HCT116 (cell line): ENCODE measurements at regions not wholly inside any gene's neighbourhood (a gene's known extent, or its start where the extent isn't known, plus 50 kb on each side); places are given as distances from the start of the nearest gene placed in this dataset.

Experiments
- ATAC-seq: fragments of 200-7000 bp; cut with Tn5 transposase; 2 replicates; pipeline ENCODE4 v1.9.1; 2020; ENCODE audit warnings: mild to moderate bottlenecking, moderate library complexity
- BruUV-seq: library from RNA; stranded (reverse); fragments of 400-500 nt; replicated peaks from 2 replicates; lab custom pipeline; 2021; lab: Mats Ljungman, UMichigan
- CTCF ChIA-PET: fragments of 300-600 bp; sonication (Branson Sonifier 250); formaldehyde crosslinking; loops from one replicate; lab custom pipeline; 2021; ENCODE audit warnings: antibody characterized with exemption; lab: Charles Lee
- POLR2A ChIA-PET: fragments of 300-600, 350-600 bp; sonication (Branson Sonifier 250); formaldehyde crosslinking; loops from one replicate; lab custom pipeline; 2021; ENCODE audit warnings: antibody characterized with exemption; lab: Charles Lee
- RAD21 ChIA-PET, 2 experiments: fragments of 300-600 bp; sonication (Branson Sonifier 250); formaldehyde crosslinking; loops; one replicate each; lab custom pipeline; 2023; ENCODE audit warnings: low total read pairs in 2 of 2; ENCODE audit not compliant: uncharacterized antibody in 2 of 2, unreplicated experiment in 2 of 2, low non-redundant PET in 1 of 2; lab: Charles Lee
- DNase-seq: peaks from one replicate; pipeline ENCODE4 v3.0.0-alpha.2; 2010; ENCODE audit warnings: low read depth, low spot score
- H2AFZ ChIP-seq: fragments of 200-600 bp; shearing (Covaris generic), sonication (generic); 2 replicates; pipeline ENCODE4 v1.6.1; 2017; ENCODE audit warnings: low read depth, mixed run types, mixed read lengths, antibody characterized with exemption, low read length; ENCODE audit not compliant: poor library complexity, severe bottlenecking
- H3K27ac ChIP-seq: 2 replicates; pipeline ENCODE4 v1.5.1; 2012; ENCODE audit warnings: low read depth, low read length
- H3K27me3 ChIP-seq: fragments of 200-600 bp; sonication (generic); 2 replicates; pipeline ENCODE4 v1.6.1; 2016; ENCODE audit warnings: mixed run types, low read length, mixed read lengths; ENCODE audit not compliant: insufficient read depth
- H3K36me3 ChIP-seq, 2 experiments: fragments of 200-500 bp in 1 of 2; fragments of 200-600 bp in 1 of 2; sonication (Bioruptor generic) in 1 of 2; sonication (generic) in 1 of 2; 2 replicates each; pipeline versions ENCODE4 v1.5.1 to v1.6.1; 2014 to 2016; ENCODE audit warnings: low read length in 2 of 2, inconsistent platforms in 1 of 2, mixed read lengths in 1 of 2, mixed run types in 1 of 2; ENCODE audit not compliant: insufficient read depth in 2 of 2, control insufficient read depth in 1 of 2
- H3K4me1 ChIP-seq, 2 experiments: fragments of 200-600 bp in 1 of 2; sonication (generic) in 1 of 2; 2 replicates each; pipeline versions ENCODE4 v1.5.1 to v1.6.1; 2012 to 2017; ENCODE audit warnings: low read length in 2 of 2, inconsistent platforms in 1 of 2, mild to moderate bottlenecking in 1 of 2, mixed read lengths in 1 of 2, mixed run types in 1 of 2, moderate library complexity in 1 of 2; ENCODE audit not compliant: insufficient read depth in 2 of 2, control insufficient read depth in 1 of 2
- H3K4me2 ChIP-seq: fragments of 200-600 bp; sonication (generic); 2 replicates; pipeline ENCODE4 v1.6.1; 2017; ENCODE audit warnings: mixed run types, low read length, mixed read lengths
- H3K4me3 ChIP-seq, 2 experiments: fragments of 200-600 bp in 1 of 2; sonication (generic) in 1 of 2; replicated peaks in 1 of 2; 2 replicates each; pipeline ENCODE4 v1.5.1; 2011 to 2016; ENCODE audit warnings: low read length in 2 of 2, control low read depth in 1 of 2, low read depth in 1 of 2, mild to moderate bottlenecking in 1 of 2, mixed read lengths in 1 of 2, mixed run types in 1 of 2
- H3K79me2 ChIP-seq: fragments of 200-600 bp; sonication (generic); 2 replicates; pipeline ENCODE4 v1.6.1; 2017; ENCODE audit warnings: mild to moderate bottlenecking, mixed run types, low read length, moderate library complexity, mixed read lengths; ENCODE audit not compliant: insufficient read depth
- H3K9ac ChIP-seq: fragments of 200-600 bp; sonication (generic); 2 replicates; pipeline ENCODE4 v1.6.1; 2016; ENCODE audit warnings: low read length, mixed read lengths
- H3K9me2 ChIP-seq: fragments of 200-600 bp; sonication (generic), shearing (Covaris generic); 2 replicates; pipeline ENCODE4 v1.6.1; 2017; ENCODE audit warnings: mixed run types, mild to moderate bottlenecking, moderate library complexity; ENCODE audit not compliant: insufficient read depth
- H3K9me3 ChIP-seq, 2 experiments: fragments of 200-500 bp in 1 of 2; fragments of 200-600 bp in 1 of 2; sonication (Bioruptor generic) in 1 of 2; sonication (generic) in 1 of 2; 2 replicates each; pipeline ENCODE4 v1.6.1; 2014 to 2017; ENCODE audit warnings: low read length in 2 of 2, mixed read lengths in 2 of 2, inconsistent platforms in 1 of 2, low read depth in 1 of 2, mild to moderate bottlenecking in 1 of 2, mixed run types in 1 of 2, moderate library complexity in 1 of 2; ENCODE audit not compliant: control insufficient read depth in 1 of 2, insufficient read depth in 1 of 2
- H4K20me1 ChIP-seq: fragments of 200-600 bp; sonication (generic), shearing (Covaris generic); 2 replicates; pipeline ENCODE4 v1.6.1; 2017; ENCODE audit warnings: mixed run types, mild to moderate bottlenecking, moderate library complexity; ENCODE audit not compliant: insufficient read depth
- ELF1 ChIP-seq: IDR thresholded peaks from 2 replicates; pipeline ENCODE4 v1.6.1; 2012; ENCODE audit warnings: low read depth, borderline replicate concordance
- JUND ChIP-seq: IDR thresholded peaks from 2 replicates; pipeline ENCODE4 v1.6.1; 2012
- POLR2A ChIP-seq: IDR thresholded peaks from 2 replicates; pipeline ENCODE4 v1.7.0; 2011; ENCODE audit warnings: borderline replicate concordance; ENCODE audit not compliant: insufficient read depth, insufficient read length; ENCODE audit errors: extremely low read depth
- RAD21 ChIP-seq: IDR thresholded peaks from 2 replicates; pipeline ENCODE4 v1.6.1; 2012; ENCODE audit warnings: low read depth, mild to moderate bottlenecking
- TCF7L2 ChIP-seq: IDR thresholded peaks from 2 replicates; pipeline ENCODE4 v1.7.0; 2011; ENCODE audit warnings: borderline replicate concordance, inconsistent platforms; ENCODE audit not compliant: insufficient read depth, insufficient read length; ENCODE audit errors: extremely low read depth
- ZFX ChIP-seq: fragments of 450-650 bp; IDR thresholded peaks from 2 replicates; pipeline ENCODE4 v1.6.1; 2017
- intact Hi-C: fragments of 100-400 bp; cut with micrococcal nuclease; formaldehyde crosslinking; loops from 2 replicates; pipeline ENCODE4 v1.10.0; 2022
- TF ChIP-seq, protein P1 (sequence below): IDR thresholded peaks from 2 replicates; pipeline ENCODE4 v1.6.1; 2012; ENCODE audit warnings: low read depth
- TF ChIP-seq, protein P2 (sequence below): IDR thresholded peaks from 2 replicates; pipeline ENCODE4 v1.6.1; 2012
- TF ChIP-seq, protein P3 (sequence below): IDR thresholded peaks from 2 replicates; pipeline ENCODE4 v1.6.1; 2012

DNA sequence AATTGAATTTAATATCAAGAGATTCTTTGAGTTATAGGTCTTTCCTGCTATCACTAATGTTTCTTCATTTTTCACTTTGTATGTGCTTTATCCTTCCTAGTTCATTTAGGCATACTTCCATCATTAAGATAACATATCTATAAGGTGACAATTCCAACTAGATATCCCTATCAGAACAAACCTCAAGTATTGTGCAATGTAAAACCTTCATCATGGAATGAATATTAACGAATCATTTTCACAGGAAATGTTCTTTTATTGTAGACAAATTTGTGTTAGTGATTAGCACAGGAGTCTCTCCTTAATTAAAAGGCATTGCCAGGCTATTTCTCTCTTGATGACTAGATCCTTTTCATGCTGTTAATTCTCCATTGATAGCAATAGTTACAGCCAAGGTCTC, 236.5 kb upstream of the MME start:
- H3K27ac ChIP-seq, result no peak overlapping the region
- no peak overlapping the region for H3K4me2 ChIP-seq
- no TSS peak for BruUV-seq
- ChIA-PET RAD21 (no interaction called here), POLR2A (no interaction called here), CTCF (no interaction called here)
- no peak overlapping the region for H3K9ac ChIP-seq
- H3K36me3 ChIP-seq, result no peaks in the 10 kb centered on the region
- no peaks in the 10 kb centered on the region for H3K79me2 ChIP-seq
- no peaks in the 10 kb centered on the region for H3K9me2 ChIP-seq
- ATAC-seq, result no peak
- H3K4me3 ChIP-seq, result no peak overlapping the region
- H3K9me3 ChIP-seq, result no peaks in the 10 kb centered on the region
- no peaks in the 10 kb centered on the region for H3K4me1 ChIP-seq
- no peak for TF ChIP-seq TCF7L2
- TF ChIP-seq, protein P1, sequence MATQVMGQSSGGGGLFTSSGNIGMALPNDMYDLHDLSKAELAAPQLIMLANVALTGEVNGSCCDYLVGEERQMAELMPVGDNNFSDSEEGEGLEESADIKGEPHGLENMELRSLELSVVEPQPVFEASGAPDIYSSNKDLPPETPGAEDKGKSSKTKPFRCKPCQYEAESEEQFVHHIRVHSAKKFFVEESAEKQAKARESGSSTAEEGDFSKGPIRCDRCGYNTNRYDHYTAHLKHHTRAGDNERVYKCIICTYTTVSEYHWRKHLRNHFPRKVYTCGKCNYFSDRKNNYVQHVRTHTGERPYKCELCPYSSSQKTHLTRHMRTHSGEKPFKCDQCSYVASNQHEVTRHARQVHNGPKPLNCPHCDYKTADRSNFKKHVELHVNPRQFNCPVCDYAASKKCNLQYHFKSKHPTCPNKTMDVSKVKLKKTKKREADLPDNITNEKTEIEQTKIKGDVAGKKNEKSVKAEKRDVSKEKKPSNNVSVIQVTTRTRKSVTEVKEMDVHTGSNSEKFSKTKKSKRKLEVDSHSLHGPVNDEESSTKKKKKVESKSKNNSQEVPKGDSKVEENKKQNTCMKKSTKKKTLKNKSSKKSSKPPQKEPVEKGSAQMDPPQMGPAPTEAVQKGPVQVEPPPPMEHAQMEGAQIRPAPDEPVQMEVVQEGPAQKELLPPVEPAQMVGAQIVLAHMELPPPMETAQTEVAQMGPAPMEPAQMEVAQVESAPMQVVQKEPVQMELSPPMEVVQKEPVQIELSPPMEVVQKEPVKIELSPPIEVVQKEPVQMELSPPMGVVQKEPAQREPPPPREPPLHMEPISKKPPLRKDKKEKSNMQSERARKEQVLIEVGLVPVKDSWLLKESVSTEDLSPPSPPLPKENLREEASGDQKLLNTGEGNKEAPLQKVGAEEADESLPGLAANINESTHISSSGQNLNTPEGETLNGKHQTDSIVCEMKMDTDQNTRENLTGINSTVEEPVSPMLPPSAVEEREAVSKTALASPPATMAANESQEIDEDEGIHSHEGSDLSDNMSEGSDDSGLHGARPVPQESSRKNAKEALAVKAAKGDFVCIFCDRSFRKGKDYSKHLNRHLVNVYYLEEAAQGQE, result no peak
- TF ChIP-seq, protein P2, sequence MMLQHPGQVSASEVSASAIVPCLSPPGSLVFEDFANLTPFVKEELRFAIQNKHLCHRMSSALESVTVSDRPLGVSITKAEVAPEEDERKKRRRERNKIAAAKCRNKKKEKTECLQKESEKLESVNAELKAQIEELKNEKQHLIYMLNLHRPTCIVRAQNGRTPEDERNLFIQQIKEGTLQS, result no peak
- TF ChIP-seq POLR2A, result no peak
- intact Hi-C loops, result no loop called here
- no peak for DNase-seq
- H3K27me3 ChIP-seq, result no peaks in the 10 kb centered on the region
- no peak overlapping the region for H2AFZ ChIP-seq
- H4K20me1 ChIP-seq, result no peaks in the 10 kb centered on the region

DNA sequence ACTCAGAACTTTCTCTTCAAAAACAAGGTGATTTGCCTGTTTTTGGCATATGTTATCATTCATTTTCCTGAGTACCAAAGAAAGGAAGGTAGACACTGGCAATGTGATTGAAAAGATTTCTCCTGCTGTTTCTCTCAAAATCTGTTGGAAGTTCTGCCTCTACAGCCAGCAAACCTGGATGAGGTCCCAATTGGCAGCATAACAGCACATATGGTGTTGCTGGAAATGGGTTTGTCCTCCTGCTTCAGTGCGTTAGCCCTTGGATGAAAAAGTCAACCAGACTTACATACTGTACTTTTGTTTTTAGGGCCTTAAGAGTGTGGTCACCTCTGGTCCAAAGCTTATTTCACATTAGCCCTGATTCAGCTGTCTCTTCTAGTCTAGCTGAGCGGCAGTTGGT, 237.6 kb upstream of the MME start:
- no peak overlapping the region for H3K27ac ChIP-seq
- intact Hi-C loops, result no loop called here
- H3K4me3 ChIP-seq, result no peak overlapping the region
- ChIA-PET RAD21 (no interaction called here), POLR2A (no interaction called here), CTCF (no interaction called here)
- no TSS peak for BruUV-seq
- H3K9me2 ChIP-seq, result no peaks in the 10 kb centered on the region
- ATAC-seq (no peak), DNase-seq (no peak)
- H3K79me2 ChIP-seq, result no peaks in the 10 kb centered on the region
- H3K9ac ChIP-seq, result no peak overlapping the region
- TF ChIP-seq ZFX, result no peak
- TF ChIP-seq ELF1, result no peak
- TF ChIP-seq RAD21, result no peak
- TF ChIP-seq, protein P3, sequence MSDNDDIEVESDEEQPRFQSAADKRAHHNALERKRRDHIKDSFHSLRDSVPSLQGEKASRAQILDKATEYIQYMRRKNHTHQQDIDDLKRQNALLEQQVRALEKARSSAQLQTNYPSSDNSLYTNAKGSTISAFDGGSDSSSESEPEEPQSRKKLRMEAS, result no peak
- no peak for TF ChIP-seq TCF7L2
- no peak for TF ChIP-seq JUND
- H3K4me1 ChIP-seq, result no peaks in the 10 kb centered on the region
- H3K4me2 ChIP-seq, result no peak overlapping the region
- H3K36me3 ChIP-seq, result no peaks in the 10 kb centered on the region
- H2AFZ ChIP-seq, result no peak overlapping the region
- no peaks in the 10 kb centered on the region for H4K20me1 ChIP-seq
- no peaks in the 10 kb centered on the region for H3K9me3 ChIP-seq
- no peaks in the 10 kb centered on the region for H3K27me3 ChIP-seq
